SIG-M5 (cell line): ENCODE measurements at regions not wholly inside any gene's neighbourhood (a gene's known extent, or its start where the extent isn't known, plus 50 kb on each side); places are given as distances from the start of the nearest gene placed in this dataset.

ENCODE experiments used
- DNase-seq: peaks from one replicate; lab custom pipeline; 2025; lab: John Stamatoyannopoulos, UW

- DNase-seq: no peak
These were observed 711.9 kb upstream of the EYS start for GRCh38 chr6:66418906-66419305.

GRCh38 chr6:66403966-66404365, 696.9 kb upstream of the EYS start:
- DNase-seq: no peak

GRCh38 chr6:66402873-66403272, 695.8 kb upstream of the EYS start:
- no peak for DNase-seq

DNA sequence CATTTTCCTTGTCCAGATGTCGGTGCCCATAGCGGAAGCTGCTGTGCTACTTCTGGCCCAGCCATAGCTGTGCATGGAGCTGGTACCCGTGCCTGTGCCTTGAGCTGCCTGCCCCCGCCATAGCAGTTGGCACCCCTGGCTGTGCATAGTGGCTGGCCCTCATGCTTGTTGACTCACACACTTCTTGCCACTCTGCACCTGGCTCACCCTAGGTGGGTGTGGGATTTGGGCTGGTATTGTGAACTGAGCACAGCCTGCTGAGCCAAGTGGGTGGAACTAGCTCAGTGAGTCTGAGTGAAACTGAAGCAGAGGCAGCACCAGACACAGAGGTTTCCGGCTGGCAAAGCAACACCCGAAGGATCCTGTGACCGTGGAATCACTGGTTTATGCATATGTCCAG, 689.5 kb upstream of the EYS start:
- no peak for DNase-seq

- no peak for DNase-seq
These were observed 689.1 kb upstream of the EYS start for GRCh38 chr6:66396145-66396544.

- no peak for DNase-seq
These were observed 683.4 kb upstream of the EYS start for GRCh38 chr6:66390393-66390792.

DNA sequence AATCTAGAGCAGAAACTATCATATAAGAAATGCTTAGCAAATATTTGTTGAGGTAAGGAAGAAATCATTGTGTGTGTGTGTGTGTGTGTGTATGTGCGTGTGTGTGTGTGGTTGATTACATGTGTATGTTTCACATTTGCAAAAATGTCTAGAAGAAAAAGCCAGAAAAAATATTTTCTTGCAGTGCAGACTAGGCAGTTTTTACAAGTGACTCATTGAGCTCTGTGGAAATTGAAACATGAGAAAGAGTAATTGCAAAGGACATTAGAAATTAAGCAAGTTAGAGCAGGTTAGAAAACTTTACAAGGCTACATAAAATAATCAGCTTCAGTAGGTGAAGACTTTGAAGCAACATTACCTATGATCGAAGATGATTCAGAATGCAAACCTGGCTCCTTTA, 669.0 kb upstream of the EYS start:
- DNase-seq: no peak

- no peak for DNase-seq
These were observed 662.4 kb upstream of the EYS start for GRCh38 chr6:66369407-66369806.

- DNase-seq: no peak
These were observed 655.9 kb upstream of the EYS start for GRCh38 chr6:66362888-66363287.

GRCh38 chr6:66361886-66362285, 654.9 kb upstream of the EYS start:
- no peak for DNase-seq

DNA sequence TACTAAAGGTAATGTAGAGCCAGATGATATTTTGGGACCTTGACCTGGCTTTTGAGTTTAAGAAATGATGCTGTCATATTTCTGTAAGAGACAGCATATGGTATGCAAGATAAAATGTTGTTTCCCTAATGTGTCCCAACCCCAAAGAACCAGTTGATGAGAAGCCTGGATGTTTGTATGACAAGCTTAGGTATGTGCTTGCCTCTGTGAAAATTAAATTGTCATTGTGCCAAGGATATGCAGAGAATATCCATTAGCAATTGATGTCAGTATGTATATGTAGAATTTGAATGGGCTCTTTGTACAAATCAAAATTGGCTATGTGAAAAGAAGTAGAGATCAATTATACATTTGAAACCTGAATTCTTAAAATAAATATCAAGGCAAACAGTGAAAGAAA, 650.8 kb upstream of the EYS start:
- DNase-seq: no peak

DNA sequence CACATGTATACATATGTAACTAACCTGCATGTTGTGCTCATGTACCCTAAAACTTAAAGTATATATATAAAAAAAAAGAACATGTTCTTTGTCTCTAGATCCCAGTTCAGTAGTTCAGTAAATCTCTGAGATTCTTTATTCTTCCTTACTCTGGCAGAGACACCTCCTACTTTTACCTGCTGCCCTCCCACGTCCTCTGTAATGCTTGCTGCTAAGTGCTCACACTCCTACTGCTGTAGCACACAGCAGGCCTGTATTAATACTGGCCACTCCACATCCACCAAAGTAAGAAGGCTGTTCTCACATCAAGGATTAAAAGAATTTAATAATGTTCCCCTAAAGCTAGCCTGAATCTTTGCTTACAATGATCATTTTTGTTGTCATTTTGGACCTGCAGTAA, 648.4 kb upstream of the EYS start:
- DNase-seq: no peak

- DNase-seq: no peak
These were observed 637.8 kb upstream of the EYS start for GRCh38 chr6:66344796-66345195.

GRCh38 chr6:66340736-66341135, 633.7 kb upstream of the EYS start:
- no peak for DNase-seq

GRCh38 chr6:66336176-66336575, 629.1 kb upstream of the EYS start:
- DNase-seq: no peak

GRCh38 chr6:66328200-66328599, 621.2 kb upstream of the EYS start:
- DNase-seq: no peak

GRCh38 chr6:66326228-66326627, 619.2 kb upstream of the EYS start:
- DNase-seq: no peak

- no peak for DNase-seq
These were observed 614.0 kb upstream of the EYS start for GRCh38 chr6:66321017-66321416.

- DNase-seq: no peak
These were observed 600.5 kb upstream of the EYS start for GRCh38 chr6:66307490-66307889.

- no peak for DNase-seq
These were observed 584.9 kb upstream of the EYS start for GRCh38 chr6:66291905-66292304.

- DNase-seq: no peak
These were observed 582.9 kb upstream of the EYS start for GRCh38 chr6:66289889-66290288.

GRCh38 chr6:66278115-66278514, 571.1 kb upstream of the EYS start:
- no peak for DNase-seq

GRCh38 chr6:66277400-66277799, 570.4 kb upstream of the EYS start:
- no peak for DNase-seq

- no peak for DNase-seq
These were observed 558.7 kb upstream of the EYS start for GRCh38 chr6:66265737-66266136.

DNA sequence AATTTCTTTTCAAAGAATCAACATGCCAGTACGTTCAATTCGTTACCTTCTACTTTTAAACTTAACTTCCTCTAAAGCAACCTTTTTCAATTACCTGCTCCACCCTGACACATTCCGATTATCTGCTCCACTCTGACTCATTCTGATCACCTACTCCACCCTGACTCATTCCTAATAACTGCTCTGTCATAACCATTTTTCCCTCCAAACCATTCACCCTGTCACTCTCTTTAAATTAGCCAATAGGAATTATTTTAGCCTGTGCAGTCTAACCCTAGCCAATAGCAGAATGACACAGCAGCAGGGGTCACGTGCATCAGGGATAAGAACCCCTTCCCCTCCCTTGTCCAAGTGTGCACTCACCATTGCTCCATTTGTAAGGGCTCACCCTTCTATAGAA, 557.4 kb upstream of the EYS start:
- no peak for DNase-seq
